ENCODE measurements at regions not wholly inside any gene's neighbourhood (a gene's known extent, or its start where the extent isn't known, plus 50 kb on each side); places are given as distances from the start of the nearest gene placed in this dataset.

DNA sequence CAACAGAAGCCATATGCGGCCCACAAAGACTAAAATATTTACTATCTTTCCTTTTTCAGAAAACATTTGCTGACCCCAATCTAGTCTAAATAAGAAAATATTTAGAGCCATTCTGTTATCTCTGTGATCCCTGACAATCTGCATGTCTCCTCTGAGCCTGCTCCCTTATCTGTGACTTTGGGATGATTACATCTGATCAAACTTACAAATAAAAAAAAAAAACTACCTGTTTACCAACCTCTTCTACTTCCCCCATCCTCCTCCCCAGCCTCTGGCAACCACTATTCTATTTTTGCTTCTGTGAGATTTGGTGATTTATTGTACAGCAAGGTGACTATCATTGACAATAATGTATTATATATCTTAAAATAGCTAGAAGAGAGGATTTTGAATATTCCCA is 176.3 kb upstream of the CD180 start:
- TF ChIP-seq, protein P1, sequence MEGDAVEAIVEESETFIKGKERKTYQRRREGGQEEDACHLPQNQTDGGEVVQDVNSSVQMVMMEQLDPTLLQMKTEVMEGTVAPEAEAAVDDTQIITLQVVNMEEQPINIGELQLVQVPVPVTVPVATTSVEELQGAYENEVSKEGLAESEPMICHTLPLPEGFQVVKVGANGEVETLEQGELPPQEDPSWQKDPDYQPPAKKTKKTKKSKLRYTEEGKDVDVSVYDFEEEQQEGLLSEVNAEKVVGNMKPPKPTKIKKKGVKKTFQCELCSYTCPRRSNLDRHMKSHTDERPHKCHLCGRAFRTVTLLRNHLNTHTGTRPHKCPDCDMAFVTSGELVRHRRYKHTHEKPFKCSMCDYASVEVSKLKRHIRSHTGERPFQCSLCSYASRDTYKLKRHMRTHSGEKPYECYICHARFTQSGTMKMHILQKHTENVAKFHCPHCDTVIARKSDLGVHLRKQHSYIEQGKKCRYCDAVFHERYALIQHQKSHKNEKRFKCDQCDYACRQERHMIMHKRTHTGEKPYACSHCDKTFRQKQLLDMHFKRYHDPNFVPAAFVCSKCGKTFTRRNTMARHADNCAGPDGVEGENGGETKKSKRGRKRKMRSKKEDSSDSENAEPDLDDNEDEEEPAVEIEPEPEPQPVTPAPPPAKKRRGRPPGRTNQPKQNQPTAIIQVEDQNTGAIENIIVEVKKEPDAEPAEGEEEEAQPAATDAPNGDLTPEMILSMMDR (optimal IDR thresholded peaks at IDR 0.05 in 1 of 3, IDR thresholded peaks at IDR 0.05 in 1 of 3, conservative IDR thresholded peaks at IDR 0.05 in 1 of 3; ENCODE audit: extremely low read depth in 1 of 3, insufficient read depth in 2 of 3, low read length in 3 of 3), result no peak
- TF ChIP-seq EZH2 (IDR thresholded peaks at IDR 0.05; ENCODE audit: low read length), result no peak

DNA sequence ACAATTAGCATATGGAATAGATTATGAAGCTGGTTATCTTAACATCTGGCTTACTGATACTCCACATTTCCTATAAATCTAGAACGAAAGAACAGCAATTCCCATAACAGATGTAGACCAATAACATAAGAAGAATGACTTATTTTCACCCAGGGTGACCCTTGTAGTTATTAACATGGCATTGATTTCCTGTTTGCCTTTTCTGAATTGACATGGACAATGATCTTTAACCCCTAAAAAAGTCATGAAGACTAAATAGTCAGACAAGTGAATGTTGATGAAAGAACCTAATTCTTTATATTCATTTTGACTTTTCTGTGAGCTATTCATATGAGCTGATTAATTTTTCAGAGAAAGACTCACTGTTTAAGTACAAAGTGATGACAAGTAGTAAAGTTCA is 175.3 kb upstream of the CD180 start:
- no peaks in the 10 kb centered on the region for H3K36me3 ChIP-seq (ENCODE audit: control insufficient read depth in 2 of 2, extremely low read depth in 1 of 2, insufficient read depth in 2 of 2, low read length in 2 of 2)

More for the DNA sequence above, 176.3 kb upstream of the CD180 start:
- no peaks in the 10 kb centered on the region for H3K27me3 ChIP-seq (ENCODE audit: control insufficient read depth, extremely low read depth, insufficient read depth, low read length)
- no peaks in the 10 kb centered on the region for H4K20me1 ChIP-seq (ENCODE audit: control insufficient read depth, extremely low read depth, insufficient read depth, low read length)
- no peaks in the 10 kb centered on the region for H3K9me3 ChIP-seq (ENCODE audit: control insufficient read depth, low read depth, low read length)
- no peaks in the 10 kb centered on the region for H3K36me3 ChIP-seq (ENCODE audit: control insufficient read depth in 2 of 2, extremely low read depth in 1 of 2, insufficient read depth in 2 of 2, low read length in 2 of 2)
- H3K9ac ChIP-seq (ENCODE audit: control insufficient read depth, extremely low read depth, insufficient read depth, low read length), result no peak overlapping the region
- no peak overlapping the region for H2AFZ ChIP-seq (ENCODE audit: control insufficient read depth, low read length)
- no peak overlapping the region for H3K4me3 ChIP-seq (ENCODE audit: control insufficient read depth in 2 of 3, extremely low read depth in 1 of 3, insufficient read depth in 2 of 3, low read depth in 1 of 3, low read length in 3 of 3)
- H3K4me2 ChIP-seq (ENCODE audit: control insufficient read depth, extremely low read depth, insufficient read depth, low read depth, low read length), result no peak overlapping the region
- FAIRE-seq (no peak), DNase-seq (ENCODE audit: low read depth, low spot score) (no peak)
- no peak overlapping the region for H3K27ac ChIP-seq (ENCODE audit: control insufficient read depth, insufficient read depth, low read length)
- H3K9me1 ChIP-seq (ENCODE audit: control insufficient read depth, extremely low read depth, insufficient read depth, low read length), result no peaks in the 10 kb centered on the region
- H3K4me1 ChIP-seq (ENCODE audit: control insufficient read depth, extremely low read depth, insufficient read depth, low read length), result peaks cover 4% of the 10 kb centered on the region
- no peaks in the 10 kb centered on the region for H3K79me2 ChIP-seq (ENCODE audit: control insufficient read depth, insufficient read depth, low read length)
- dilution Hi-C loops (cut with MboI; ENCODE audit: extremely low pct_ligation_motif_present, low sequenced_read_pairs), result no loop called here

More for the DNA sequence above, 175.3 kb upstream of the CD180 start:
- FAIRE-seq (peak; percentile 34), DNase-seq (ENCODE audit: low read depth, low spot score) (no peak)
- Histone ChIP-seq H3K27ac (ENCODE audit: control insufficient read depth, insufficient read depth, low read length) (no peak overlapping the region), H3K9me3 (ENCODE audit: control insufficient read depth, low read depth, low read length) (no peaks in the 10 kb centered on the region), H3K4me2 (ENCODE audit: control insufficient read depth, extremely low read depth, insufficient read depth, low read depth, low read length) (no peak overlapping the region), H3K9me1 (ENCODE audit: control insufficient read depth, extremely low read depth, insufficient read depth, low read length) (no peaks in the 10 kb centered on the region), H3K4me1 (ENCODE audit: control insufficient read depth, extremely low read depth, insufficient read depth, low read length) (no peaks in the 10 kb centered on the region), H2AFZ (ENCODE audit: control insufficient read depth, low read length) (no peak overlapping the region), H4K20me1 (ENCODE audit: control insufficient read depth, extremely low read depth, insufficient read depth, low read length) (no peaks in the 10 kb centered on the region), H3K9ac (ENCODE audit: control insufficient read depth, extremely low read depth, insufficient read depth, low read length) (no peak overlapping the region), H3K79me2 (ENCODE audit: control insufficient read depth, insufficient read depth, low read length) (no peaks in the 10 kb centered on the region), H3K4me3 (ENCODE audit: control insufficient read depth in 2 of 3, extremely low read depth in 1 of 3, insufficient read depth in 2 of 3, low read depth in 1 of 3, low read length in 3 of 3) (no peak overlapping the region), H3K27me3 (ENCODE audit: control insufficient read depth, extremely low read depth, insufficient read depth, low read length) (no peaks in the 10 kb centered on the region)
- dilution Hi-C loops (cut with MboI; ENCODE audit: extremely low pct_ligation_motif_present, low sequenced_read_pairs), result no loop called here
- TF ChIP-seq EZH2 (IDR thresholded peaks at IDR 0.05; ENCODE audit: low read length), result no peak
- TF ChIP-seq, protein P1 (optimal IDR thresholded peaks at IDR 0.05 in 1 of 3, IDR thresholded peaks at IDR 0.05 in 1 of 3, conservative IDR thresholded peaks at IDR 0.05 in 1 of 3; ENCODE audit: extremely low read depth in 1 of 3, insufficient read depth in 2 of 3, low read length in 3 of 3), result no peak
